Tibial nerve (tissue), 4 donors: ENCODE measurements at regions not wholly inside any gene's neighbourhood (a gene's known extent, or its start where the extent isn't known, plus 50 kb on each side); places are given as distances from the start of the nearest gene placed in this dataset.

ENCODE experiments used
- CTCF ChIP-seq, 5 experiments: fragments of 200-600 bp in 3 of 5; fragments of 450-650 bp in 2 of 5; sonication (generic) in 3 of 5; IDR thresholded peaks; one replicate each; pipeline ENCODE4 v1.5.1; 2016 to 2019; ENCODE audit warnings: antibody characterized with exemption in 5 of 5, mild to moderate bottlenecking in 3 of 5, moderate library complexity in 2 of 5
- EP300 ChIP-seq, 2 donors: sonication (generic); formaldehyde crosslinking; IDR thresholded peaks; one replicate each; pipeline ENCODE4 v1.6.1; 2017; ENCODE audit warnings: antibody characterized with exemption in 2 of 2, mild to moderate bottlenecking in 1 of 2
- POLR2A ChIP-seq, 2 donors: fragments of 450-650 bp; IDR thresholded peaks; one replicate each; pipeline ENCODE4 v1.6.1; 2017; ENCODE audit warnings: antibody characterized with exemption in 2 of 2, mild to moderate bottlenecking in 2 of 2, moderate library complexity in 2 of 2

DNA sequence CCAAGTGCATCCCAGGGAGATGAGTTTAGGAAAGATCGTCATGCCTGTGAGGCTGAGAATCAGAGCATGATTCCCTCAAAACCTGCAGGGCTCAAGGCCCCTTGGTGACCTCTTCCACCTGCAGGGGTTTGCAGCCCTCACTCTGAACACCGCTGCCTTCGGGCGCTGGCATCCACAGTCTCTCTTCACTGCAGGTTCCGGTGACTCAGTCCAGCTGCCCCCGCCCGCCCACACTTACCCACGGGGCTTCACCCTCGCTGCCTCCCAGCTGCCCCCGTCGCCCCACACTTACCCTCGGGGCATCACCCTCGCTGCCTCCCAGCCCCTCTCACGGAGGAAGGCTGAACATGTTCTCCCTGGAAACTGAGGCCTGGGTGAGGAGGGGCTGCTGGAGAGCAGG lies 277.1 kb downstream of the XXYLT1 start:
- no peak for TF ChIP-seq CTCF (IDR thresholded peaks at IDR 0.05)
- TF ChIP-seq POLR2A (IDR thresholded peaks at IDR 0.05), result no peak
- no peak for TF ChIP-seq EP300 (IDR thresholded peaks at IDR 0.05)
